Amniotic epithelial cell (primary cell): ENCODE measurements at regions not wholly inside any gene's neighbourhood (a gene's known extent, or its start where the extent isn't known, plus 50 kb on each side); places are given as distances from the start of the nearest gene placed in this dataset.
"Not testable (repeated sequence)": the region's sequence is repeated elsewhere in the genome, so short reads cannot be mapped to it uniquely, and the experiment has no call there.

Experiments used
- DNase-seq: peaks from one replicate; pipeline ENCODE4 v3.0.0-alpha.2; 2010; ENCODE audit warnings: low read depth

DNA sequence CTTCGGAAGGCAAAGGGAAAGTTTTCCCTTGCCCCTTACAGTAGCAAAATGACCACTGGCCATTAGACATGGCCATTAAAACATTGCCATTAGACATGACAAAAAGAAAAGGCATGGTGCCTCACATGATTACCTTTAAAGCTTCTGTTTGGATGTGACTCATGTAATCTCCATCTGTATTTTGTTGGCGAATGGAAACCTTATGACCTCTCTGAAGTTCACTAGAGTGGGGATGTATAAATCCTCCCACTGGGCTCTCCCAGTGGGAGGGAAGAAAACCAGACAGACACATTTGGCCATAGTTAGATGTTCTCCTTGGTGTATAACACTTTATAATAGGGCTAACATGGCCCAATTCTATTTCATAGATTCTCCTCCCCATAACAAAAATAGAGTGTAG, 152.6 kb downstream of the MAGEB17 start:
- no peak for DNase-seq

DNA sequence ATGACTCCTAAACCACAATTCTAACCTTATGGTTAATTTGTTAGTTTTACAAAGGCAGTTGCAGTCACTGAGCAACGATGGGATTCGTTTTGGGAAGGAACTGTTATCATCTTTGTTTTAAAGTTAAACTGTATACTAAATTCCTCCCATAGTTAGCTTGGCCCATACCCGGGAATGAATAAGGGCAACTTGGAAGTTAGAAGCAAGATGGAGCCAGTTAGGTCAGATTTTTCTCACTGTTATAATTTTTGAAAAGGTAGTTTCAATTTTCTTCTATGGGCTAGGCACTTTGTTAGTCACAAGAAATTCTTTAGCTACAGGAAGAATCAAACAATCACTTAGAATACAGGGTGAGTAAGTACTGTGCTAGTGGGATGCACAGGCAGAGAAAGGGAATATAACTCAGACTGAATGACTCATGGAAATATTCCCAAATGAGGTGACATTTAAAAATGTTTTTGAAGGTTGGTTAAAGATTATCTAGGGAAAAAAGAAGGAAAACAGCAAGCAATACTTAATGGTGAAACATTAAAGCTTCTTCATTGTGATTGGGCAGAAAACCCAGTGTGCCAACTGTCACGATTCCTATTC, 153.6 kb downstream of the MAGEB17 start:
- DNase-seq = peak; percentile 24

DNA sequence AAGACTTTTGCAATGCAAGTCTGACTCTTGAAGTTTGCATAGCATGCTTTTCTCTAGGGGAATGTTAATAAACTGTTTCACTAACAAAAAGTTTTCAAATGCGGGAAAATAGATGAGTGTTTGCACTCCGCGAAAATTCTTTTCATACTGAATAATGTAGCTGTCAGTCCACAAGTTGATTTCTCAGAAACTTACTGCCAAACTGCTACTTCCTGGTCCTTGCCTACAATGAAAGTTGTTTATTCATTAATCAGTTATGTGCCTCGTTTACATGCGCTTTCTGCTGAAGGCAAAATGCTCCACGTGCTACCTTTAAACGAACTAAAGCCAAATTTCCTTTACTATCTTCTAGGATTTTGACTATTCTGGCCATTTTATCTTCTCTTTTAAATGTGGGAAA, 166.2 kb downstream of the MAGEB17 start:
- no peak for DNase-seq

DNA sequence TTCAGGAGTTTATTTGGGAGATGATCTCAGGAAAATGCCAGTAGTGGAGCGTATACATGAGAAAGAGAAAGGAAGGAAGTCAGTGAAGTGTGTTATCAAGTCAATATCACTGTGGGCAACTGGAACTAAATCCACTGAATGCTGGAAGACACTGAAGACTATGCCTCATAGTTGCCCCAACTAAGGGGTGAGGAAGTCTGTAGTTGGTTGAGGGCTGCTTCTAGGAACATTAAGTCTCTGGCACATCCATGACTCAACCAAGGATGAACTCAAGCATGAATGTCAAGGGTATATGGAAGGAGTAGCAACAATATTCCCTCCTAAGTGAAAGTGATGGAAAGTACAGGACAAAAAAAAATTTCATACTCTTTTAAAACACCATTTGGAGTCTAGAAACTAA, 167.9 kb downstream of the MAGEB17 start:
- DNase-seq = no peak

DNA sequence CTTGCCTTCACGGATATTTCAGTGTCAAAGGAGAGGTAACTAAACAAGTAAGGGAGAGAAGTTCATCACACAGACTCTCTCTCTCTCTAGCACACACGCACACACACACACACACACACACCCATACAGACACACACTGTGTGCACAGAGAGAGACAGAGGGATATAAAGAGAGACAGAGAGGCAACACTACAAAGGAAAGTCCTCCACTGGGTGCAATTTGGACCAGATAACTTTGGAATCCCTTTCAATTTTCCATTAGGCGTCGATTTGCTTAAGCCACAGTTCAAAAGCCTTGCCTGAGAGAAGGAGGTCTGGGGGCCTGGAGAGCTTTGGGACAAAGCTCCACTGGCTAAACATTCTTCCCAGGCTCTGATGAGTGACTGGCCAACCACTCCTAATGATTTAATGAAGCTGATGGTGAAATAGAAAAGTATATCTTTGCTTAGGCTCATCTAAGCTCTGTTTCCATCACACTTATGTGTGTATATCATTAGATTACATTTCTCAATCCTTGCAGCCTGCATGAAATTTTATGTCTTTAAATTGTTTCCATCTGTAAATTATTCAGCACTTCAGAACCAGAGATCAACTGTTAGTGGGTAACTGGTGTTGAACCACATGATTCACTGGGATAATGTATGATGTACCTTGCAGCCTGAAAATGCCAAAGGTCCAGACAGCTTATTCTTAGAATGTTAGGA, 180.8 kb downstream of the MAGEB17 start:
- no peak for DNase-seq

DNA sequence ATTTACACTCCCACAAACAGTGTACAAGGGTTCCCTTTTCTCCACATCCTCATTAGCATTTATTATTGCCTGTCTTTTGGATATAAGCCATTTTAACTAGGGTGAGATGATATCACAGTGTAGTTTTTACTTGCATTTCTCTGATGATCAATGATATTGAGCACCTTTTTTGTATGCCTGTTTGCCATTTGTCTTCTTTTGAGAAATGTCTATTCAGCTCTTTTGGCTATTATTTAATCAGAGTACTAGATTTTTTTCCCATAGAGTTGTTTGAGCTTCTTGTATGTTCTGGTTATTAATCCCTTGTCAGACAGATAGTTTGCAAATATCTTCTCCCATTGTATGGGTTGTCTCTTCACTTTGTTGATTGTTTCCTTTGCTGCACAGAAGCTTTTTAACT, 190.6 kb downstream of the MAGEB17 start:
- no peak for DNase-seq

DNA sequence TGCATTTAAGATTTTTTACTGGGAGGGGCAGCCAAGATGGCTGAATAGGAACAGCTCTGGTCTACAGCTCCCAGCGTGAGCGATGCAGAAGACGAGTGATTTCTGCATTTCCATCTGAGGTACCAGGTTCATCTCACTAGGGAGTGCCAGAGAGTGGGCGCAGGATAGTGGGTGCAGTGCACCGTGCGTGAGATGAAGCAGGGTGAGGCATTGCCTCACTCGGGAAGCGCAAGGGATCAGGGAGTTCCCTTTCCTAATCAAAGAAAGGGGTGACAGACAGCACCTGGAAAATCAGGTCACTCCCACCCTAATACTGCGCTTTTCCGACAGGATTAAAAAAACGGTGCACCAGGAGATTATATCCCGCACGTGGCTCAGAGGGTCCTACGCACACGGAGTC, 192.8 kb downstream of the MAGEB17 start:
- not testable (repeated sequence) for DNase-seq

DNA sequence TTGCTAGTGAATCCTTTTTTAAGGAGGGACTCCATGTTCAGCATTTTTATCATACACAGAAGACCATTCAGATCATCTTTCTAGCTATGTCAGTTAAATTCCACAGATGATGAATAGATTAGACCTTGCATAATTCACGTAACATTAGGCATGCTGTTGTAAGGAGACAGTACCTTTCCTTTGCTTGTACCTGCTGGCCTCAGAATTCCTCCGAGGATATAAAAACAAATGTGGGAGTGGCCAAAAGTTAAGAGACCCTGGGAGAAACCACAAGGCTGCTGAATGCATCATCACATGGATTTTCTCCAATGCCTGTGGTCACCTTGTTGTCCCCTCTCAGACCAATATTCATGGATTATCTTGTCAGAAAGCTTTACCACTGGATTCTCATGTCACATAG, 201.4 kb downstream of the MAGEB17 start:
- DNase-seq = peak; percentile 9

DNA sequence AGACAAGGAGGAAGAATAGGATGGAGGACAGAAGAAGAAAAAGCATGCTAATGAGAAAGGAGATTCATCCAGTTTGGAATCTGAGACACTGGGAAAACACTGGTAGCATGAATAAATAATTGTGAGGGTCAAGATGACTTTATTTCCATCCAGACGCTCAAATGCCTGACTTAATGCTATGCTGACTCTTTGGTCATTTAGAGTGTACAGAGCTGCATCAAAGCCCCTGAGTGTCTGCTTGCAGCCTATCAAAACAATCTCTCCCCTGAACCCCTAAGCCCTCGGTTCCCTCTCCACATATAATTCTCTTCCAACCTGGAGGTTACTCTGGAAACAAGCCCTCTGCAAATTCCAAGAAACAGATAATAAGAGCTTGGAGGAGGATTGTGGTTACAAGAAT, 208.8 kb downstream of the MAGEB17 start:
- DNase-seq = peak; percentile 12

DNA sequence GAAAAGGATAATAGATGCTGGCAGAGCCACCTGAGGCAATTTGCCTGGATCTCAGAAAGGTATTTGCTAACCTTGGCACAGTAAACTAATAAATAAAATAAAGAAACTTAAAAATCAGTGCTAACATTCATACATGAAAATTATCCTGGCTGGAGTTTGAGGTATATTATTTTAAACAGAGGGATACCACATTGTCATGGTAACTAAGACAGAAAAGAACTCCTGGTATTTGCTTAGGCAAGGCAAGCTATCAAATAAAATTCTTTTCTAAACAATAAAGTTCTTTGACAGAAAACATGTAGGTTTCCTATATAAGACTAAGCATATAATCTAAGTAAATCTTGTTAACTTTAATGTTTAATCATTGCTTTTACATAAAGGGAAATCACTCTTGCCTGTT, 218.8 kb downstream of the MAGEB17 start:
- DNase-seq = no peak

DNA sequence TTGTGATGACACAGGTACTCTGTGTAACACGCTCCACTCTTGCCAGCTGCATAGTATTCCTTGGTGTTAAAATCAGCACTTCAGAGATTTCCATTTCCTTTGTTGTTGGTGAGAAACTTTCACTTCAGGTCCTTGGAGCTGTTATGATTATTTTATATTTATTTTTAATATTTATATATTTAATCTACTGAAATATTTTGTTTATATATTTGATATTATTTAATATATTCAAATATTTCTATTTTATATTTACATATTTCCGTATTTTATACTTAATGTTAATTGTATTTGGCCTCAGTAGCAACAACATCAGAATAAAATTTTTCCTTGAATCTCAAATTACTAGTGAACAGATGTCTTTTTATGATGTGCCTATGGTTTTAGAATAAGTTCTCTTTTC, 225.3 kb downstream of the MAGEB17 start:
- no peak for DNase-seq

DNA sequence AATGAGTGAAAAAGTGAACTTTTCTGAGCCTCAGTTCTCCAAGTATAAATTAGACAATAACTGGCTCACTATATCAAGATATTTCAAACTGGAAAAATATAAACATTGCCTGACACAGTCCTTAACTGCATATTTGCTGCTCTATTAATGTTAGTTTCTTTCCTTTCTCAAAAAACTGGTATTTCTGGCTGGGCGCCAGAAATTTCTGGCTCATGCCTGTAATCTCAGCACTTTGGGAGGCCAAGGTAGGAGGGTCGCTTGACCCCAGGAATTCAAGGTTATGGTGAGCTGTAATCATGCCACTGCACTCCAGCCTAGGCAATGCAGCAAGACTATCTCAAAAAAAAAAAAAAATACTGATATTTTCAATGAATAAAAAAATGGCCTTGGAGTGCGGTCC, 227.0 kb downstream of the MAGEB17 start:
- DNase-seq = no peak

DNA sequence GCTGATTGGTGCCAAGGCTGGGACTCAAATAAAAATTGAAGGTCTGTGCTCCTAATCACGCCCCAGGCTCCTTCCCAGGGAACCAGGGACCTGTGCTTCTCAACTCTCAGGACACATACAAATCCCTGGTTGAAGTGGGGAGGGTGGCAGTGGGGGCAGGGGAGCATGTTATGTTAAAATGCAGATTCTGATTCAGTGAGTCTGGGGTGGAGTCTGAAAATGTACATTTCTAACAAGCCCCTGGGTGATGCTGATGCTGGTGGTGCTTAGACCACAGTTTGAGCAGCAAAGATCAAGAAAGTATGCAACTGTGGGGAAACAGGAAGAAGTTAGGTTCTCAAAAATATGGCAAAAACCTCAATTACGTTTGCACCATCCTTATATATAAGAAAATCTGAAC, 236.5 kb downstream of the MAGEB17 start:
- no peak for DNase-seq

DNA sequence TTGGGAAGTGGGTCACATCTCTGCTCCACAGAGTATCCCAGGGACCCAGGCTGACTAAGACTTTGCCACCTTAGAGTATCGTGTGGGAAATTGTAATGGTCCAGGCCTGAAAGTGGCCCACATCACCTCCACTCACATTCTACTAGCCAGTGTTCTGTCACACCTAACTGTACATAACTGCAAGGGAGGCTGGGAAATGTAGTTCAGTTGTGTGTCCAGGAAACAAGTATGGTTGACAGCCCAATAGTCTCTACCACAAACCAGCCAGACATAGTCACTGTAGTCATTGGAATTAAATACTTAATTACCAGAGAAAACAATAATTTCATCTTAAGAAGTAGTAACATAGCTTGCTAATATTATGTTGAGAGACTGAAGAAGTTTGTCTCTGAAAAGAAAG, 233.4 kb upstream of the S100G start:
- DNase-seq = no peak

DNA sequence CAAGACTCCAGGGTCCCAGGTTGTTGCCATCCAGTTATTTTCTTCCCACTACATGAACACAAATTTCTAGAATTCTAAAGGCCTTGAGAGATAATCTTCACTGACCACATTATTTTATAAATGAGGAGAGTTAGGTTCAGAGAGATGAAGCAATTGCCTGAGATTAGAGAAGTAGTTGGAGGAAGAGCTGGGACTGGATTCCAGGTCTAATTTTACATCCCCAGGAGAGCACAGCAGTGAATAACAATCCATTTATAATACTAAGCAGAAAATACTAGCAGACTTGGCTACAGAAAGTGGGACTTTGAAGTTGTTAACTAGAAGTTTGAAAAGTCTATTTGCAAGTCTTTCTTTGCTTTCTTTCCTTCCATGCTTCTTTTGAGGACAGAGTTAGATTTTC, 231.3 kb upstream of the S100G start:
- peak; percentile 78 for DNase-seq

DNA sequence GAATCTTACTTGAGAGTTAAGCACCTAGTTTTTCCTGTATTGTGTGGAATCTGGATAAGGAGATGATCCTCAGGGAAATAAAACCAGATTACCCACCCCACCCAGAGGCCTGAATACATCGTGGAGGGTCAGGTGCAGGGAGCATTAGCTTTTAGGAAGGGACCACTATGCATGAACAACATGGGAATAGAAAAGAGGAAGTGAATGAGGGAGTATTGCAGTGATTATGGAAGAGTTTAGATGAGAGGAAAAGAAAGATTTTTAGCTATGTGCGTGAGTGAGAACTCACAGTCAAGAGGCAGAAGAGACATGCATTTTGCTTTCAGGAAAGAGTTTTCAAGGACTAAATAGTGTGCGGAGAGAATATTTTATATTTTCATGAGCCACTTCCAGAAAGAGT, 222.3 kb upstream of the S100G start:
- no peak for DNase-seq

DNA sequence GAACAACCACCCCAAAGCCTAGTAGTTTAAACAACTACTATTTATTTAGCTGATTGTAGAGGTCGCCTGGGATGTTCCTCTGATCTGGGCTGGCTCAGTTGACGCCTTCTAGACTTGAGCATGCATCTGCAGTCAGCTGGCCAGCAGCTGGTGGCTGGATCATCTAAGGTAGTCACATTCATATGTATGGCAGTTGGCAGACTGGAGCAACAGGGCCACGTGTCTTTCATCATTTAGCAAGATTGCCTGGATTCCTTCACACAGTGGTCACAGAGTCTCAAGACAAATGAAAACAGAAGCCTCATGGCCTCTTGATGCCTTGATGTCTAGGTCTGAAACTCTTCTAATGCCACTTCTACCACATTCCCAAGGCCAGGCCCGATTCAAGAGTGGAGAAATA, 220.6 kb upstream of the S100G start:
- no peak for DNase-seq

DNA sequence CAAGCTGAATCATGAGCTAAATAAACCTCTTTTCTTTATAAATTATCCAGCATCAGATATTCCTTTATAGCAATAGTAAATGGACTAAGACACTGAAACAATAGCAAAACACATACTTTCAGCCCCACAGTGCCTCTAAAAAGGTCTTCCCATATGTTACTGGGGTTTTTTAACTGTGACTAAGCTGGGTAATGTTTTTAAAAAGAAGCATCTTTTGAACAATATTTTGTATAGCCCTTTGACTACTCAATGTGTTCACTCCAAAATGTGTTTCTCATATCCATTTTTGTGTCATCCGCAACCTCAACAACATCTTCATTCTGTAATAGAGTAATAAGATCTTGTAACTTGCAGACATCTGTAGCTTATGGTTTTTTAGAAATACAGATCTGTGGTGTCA, 218.7 kb upstream of the S100G start:
- DNase-seq = no peak

DNA sequence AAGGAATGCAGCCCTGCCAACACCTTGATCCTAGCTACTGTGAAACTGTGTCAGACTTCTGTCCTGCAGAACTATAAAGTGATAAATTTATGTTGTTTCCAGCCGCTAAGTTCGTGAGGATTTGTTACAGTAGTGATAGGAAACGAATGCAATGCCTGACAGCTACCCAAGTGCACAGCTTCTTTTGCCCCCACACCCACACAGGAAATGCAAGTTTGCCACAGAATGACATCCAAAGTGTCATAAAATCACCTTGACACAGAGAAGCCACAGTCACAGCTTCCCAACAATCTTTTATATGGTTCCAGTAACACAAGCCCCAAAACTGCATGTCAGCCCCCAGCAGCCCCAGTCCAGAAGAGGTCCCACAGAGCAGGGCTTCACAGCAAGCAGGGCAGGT, 216.9 kb upstream of the S100G start:
- DNase-seq = no peak

DNA sequence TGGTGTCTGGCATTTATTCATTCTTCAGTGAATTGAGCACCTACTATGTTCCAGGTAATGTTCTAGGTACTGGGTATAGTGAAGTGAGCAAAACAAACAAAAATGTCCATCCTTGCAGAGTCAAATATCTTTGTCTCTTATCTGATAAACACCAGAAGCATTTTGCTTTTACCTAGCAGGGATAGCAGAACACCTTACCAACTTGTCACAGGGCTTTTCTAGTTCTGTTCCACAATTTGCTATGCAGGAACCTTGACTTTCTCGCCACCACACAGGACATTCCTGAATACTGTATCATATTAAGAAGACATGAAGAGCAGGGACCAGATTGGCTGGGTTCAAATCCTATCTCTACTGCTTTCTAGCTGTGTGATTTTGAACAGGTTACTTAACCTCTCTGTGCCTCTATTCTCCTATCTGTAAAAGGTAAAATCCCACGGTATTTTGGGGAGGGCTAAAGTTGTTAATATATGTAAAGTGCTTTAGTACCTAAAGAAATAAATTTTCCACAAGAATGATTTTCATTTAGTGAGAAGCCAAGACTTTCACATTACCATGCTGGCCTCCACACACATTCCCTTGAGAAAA, 214.5 kb upstream of the S100G start:
- DNase-seq = no peak

DNA sequence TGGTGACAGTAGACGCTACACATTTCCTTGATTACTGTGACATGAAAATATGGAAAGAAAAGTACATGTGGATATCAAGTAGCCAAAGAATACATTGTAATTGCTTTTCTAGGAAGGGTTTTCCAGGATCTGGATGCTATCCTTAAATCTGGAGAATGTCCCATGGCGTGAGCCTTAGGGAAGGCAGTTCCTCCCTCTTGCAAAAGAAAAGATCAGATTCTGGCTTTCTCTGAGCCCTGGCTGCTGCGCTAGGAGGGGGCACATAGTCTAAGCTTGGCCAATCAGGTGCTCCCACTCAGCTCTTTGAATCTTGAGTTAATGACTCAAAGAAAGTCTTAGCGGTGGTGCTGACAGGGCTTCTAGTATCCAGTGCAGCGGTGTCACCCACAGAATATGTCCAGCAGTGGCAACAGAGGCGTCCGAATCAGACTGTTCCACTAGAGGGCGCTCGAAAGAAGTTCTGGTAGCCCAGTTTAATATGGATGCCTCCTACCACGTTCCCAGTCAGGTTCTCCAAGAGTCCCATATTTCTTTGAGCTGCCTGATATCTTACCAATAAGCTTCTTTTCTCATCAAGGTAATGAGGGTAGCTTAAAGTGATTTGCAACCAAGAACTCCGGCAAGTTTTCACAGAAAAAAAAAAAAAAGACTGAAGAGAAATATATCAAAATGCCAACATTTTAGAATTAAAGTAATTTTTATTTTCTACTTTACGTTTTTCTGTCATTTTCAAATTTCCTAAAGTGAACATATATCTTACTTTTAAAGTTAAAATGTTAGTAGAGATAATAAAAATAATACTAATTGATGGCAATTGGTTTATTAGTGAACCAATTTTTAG, 213.4 kb upstream of the S100G start:
- peak; percentile 48 for DNase-seq

DNA sequence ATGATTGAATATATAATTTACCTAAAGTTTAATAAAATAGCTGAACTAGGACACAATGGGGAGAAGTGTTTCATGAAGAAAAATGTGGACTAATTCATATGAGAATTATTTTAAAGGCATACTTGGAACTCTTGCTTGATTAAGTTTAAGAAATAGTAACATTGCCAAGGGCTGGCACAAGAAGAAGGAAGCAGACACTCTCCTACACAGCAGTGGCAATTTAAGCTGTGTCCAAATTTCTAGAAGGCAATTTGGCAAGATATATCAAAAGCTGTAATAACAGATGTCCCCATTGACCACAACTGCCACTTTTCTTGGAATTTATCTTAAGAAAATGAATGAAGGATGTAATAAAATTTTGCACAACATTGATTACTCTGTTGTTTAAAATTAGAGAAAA, 209.5 kb upstream of the S100G start:
- DNase-seq = no peak

DNA sequence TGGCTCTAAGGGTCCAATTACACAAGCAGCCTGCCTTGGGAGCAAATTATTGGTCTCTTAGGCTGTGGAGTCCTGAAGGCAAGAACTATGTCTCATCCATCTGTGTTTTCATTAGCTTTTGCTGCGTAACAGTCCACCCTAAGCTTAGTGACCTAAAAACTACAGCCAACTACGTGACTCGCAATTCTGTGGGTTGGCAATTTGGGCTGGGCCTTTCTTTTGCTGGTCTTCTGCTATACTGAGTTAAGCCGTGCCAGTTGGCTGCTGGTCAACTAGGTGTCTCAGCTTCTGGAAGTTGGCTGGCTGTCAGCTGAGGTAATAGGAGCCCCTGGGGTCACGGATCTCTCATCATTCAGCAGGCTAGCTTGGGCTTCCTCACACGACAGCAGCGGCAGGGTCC, 205.6 kb upstream of the S100G start:
- DNase-seq = peak; percentile 5
